ENCODE measurements at regions not wholly inside any gene's neighbourhood (a gene's known extent, or its start where the extent isn't known, plus 50 kb on each side); places are given as distances from the start of the nearest gene placed in this dataset.

DNA sequence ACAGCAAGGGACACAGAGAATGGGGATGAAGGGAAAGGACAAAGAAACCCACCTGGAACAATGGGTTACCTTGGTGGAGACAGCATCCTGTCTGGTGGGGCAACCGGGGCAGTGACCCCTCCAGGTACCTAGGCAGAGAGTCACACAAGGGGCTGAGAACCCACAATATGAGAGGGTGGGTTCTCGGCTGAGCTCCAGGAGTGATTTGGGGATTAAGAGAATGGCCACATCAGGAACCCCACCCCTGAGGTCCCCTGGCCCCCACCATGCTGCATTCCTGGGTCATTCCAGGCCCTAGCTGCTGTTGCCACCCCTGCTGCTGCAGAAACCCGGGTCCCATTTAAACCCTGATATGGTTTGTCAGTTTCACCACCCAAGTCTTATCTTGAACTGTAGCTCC is 172.3 kb downstream of the RTP5 start:
- no peak overlapping the region for H3K4me3 ChIP-seq (replicated peaks in 1 of 2; ENCODE audit: low read depth in 1 of 2, low read length in 2 of 2)
- intact Hi-C loops (cut with micrococcal nuclease): no loop called here
- no peak for ATAC-seq
- no peak overlapping the region for H3K4me2 ChIP-seq (ENCODE audit: low read length)
- no peaks in the 10 kb centered on the region for H3K9me2 ChIP-seq (ENCODE audit: insufficient read depth)
- no peak overlapping the region for H2AFZ ChIP-seq (ENCODE audit: low read depth, low read length, poor library complexity, severe bottlenecking)
- no peaks in the 10 kb centered on the region for H3K9me3 ChIP-seq (ENCODE audit: control insufficient read depth in 1 of 2, insufficient read depth in 1 of 2, low read depth in 1 of 2, low read length in 2 of 2)
- TF ChIP-seq ZNF274 (IDR thresholded peaks at IDR 0.05; ENCODE audit: low read depth, low read length) (no peak), ELF1 (IDR thresholded peaks at IDR 0.05; ENCODE audit: borderline replicate concordance, low read depth) (no peak), POLR2A (IDR thresholded peaks at IDR 0.05; ENCODE audit: borderline replicate concordance, extremely low read depth, insufficient read depth, insufficient read length) (no peak), ZBTB33 (IDR thresholded peaks at IDR 0.05; ENCODE audit: extremely low read depth, insufficient replicate concordance, low read length) (no peak), FOSL1 (IDR thresholded peaks at IDR 0.05; ENCODE audit: low read depth) (no peak), SRF (IDR thresholded peaks at IDR 0.05; ENCODE audit: low read depth) (no peak)
- TF ChIP-seq, protein P1, sequence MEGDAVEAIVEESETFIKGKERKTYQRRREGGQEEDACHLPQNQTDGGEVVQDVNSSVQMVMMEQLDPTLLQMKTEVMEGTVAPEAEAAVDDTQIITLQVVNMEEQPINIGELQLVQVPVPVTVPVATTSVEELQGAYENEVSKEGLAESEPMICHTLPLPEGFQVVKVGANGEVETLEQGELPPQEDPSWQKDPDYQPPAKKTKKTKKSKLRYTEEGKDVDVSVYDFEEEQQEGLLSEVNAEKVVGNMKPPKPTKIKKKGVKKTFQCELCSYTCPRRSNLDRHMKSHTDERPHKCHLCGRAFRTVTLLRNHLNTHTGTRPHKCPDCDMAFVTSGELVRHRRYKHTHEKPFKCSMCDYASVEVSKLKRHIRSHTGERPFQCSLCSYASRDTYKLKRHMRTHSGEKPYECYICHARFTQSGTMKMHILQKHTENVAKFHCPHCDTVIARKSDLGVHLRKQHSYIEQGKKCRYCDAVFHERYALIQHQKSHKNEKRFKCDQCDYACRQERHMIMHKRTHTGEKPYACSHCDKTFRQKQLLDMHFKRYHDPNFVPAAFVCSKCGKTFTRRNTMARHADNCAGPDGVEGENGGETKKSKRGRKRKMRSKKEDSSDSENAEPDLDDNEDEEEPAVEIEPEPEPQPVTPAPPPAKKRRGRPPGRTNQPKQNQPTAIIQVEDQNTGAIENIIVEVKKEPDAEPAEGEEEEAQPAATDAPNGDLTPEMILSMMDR (IDR thresholded peaks at IDR 0.05 in 2 of 3, conservative IDR thresholded peaks at IDR 0.05 in 1 of 3; ENCODE audit: borderline replicate concordance in 1 of 3, insufficient read depth in 1 of 3, low read depth in 2 of 3, low read length in 2 of 3): no peak
- CTCF ChIA-PET: no interaction called here
- H3K79me2 ChIP-seq (ENCODE audit: insufficient read depth, low read length): no peaks in the 10 kb centered on the region
- no TSS peak for BruUV-seq (replicated peaks)
- no peaks in the 10 kb centered on the region for H4K20me1 ChIP-seq (ENCODE audit: insufficient read depth)
- H3K4me1 ChIP-seq (ENCODE audit: control insufficient read depth in 1 of 2, insufficient read depth in 2 of 2, low read length in 2 of 2): no peaks in the 10 kb centered on the region
- RAD21 ChIA-PET (ENCODE audit: low non-redundant PET in 1 of 2, low total read pairs in 2 of 2, uncharacterized antibody in 2 of 2, unreplicated experiment in 2 of 2): no interaction called here
- H3K9ac ChIP-seq (ENCODE audit: low read length): no peak overlapping the region
- no peak for DNase-seq (ENCODE audit: low read depth, low spot score)
- no peaks in the 10 kb centered on the region for H3K36me3 ChIP-seq (ENCODE audit: control insufficient read depth in 1 of 2, insufficient read depth in 2 of 2, low read length in 2 of 2)
- POLR2A ChIA-PET: no interaction called here
- H3K27ac ChIP-seq (ENCODE audit: low read depth, low read length): no peak overlapping the region
- H3K27me3 ChIP-seq (ENCODE audit: insufficient read depth, low read length): 0 out of 2 replicates have a peak, but pooled peaks cover 12% of the 10 kb centered on the region
